C4-2B (cell line): ENCODE measurements at regions not wholly inside any gene's neighbourhood (a gene's known extent, or its start where the extent isn't known, plus 50 kb on each side); places are given as distances from the start of the nearest gene placed in this dataset.

Experiments
- CTCF ChIP-seq: fragments of 450-650 bp; conservative IDR thresholded peaks from 2 replicates; pipeline ENCODE4 v1.5.1; 2017; ENCODE audit warnings: mild to moderate bottlenecking
- ZFX ChIP-seq: fragments of 450-650 bp; IDR thresholded peaks from 2 replicates; pipeline ENCODE4 v1.6.1; 2017

- no peak for TF ChIP-seq CTCF
- no peak for TF ChIP-seq ZFX
Measured at GRCh38 chr18:14936313-14936712, 188.3 kb downstream of the ANKRD30B start.
